ENCODE measurements at regions not wholly inside any gene's neighbourhood (a gene's known extent, or its start where the extent isn't known, plus 50 kb on each side); places are given as distances from the start of the nearest gene placed in this dataset.
"Not testable (repeated sequence)": the region's sequence is repeated elsewhere in the genome, so short reads cannot be mapped to it uniquely, and the experiment has no call there.

DNA sequence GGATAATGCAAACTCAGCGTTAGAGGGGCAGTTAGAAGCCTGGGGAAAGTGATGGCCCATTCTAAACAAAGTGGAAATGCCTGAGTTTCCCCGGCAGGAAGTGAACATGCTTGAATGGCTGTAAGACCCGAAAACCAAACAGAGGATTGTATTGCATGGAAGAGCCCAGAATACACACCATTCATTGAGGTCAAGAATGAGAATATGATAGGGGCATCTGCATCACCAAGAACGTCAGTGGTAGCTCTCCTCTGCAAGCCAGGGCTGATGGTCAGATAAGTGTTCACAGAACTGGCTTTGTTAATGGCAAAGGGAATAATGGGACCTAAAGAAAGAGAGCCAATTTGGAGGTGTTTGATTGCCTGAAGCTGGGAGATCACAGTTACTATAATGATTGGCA lies 663.4 kb downstream of the KHDRBS2 start:
- peak; percentile 19 for DNase-seq

DNA sequence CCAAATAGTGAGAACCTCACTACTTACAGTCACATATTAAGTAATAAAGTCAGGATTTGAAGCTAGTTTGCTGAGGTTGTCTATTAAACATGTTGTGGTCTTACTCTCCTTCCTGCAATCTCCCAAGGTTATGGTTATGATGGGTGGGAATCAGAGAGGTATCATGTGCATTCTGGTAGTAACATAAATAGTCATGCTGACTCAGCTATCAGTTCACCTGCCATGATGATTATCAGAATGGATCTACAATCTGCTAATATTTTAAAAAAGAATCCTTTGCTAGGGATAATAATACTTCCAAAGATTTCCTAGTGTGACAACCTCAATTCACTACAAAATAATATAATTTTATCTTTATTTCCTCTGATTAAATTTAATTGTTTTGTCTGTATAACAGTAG lies 671.9 kb downstream of the KHDRBS2 start:
- no peak for DNase-seq

DNA sequence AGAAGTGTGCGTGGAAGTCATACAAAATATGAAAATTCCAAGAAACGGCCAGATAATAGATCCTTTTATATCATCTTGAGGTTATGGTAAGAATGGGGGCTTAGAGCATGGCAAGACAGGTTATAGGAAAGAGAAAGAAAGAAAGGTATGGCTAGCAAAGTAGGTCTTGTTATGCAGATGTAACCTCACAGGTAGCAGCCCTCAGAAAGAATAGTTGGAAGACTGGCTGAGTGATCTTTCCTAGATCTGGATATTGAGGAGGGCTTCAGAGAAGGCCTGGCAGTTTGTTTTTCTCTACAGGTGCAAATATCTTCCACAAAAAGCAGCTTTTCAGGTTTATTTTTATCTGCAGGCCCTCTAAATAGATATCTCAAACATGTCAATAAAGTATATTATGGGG lies 679.5 kb downstream of the KHDRBS2 start:
- DNase-seq = no peak

DNA sequence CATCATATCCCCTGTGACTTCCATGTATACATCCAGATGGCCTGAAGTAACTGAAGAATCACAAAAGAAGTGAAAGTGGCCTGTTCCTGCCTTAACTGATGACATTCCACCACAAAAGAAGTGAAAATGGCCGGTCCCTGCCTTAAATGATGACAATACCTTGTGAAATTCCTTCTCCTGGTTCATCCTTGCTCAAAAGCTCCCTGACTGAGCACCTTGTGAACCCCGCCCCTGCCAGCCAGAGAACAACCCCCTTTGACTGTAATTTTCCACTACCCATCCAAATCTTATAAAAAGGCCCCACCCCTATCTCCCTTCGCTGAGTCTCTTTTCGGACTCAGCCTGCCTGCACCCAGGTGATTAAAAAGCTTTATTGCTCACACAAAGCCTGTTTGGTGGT lies 680.2 kb downstream of the KHDRBS2 start:
- DNase-seq = not testable (repeated sequence)

DNA sequence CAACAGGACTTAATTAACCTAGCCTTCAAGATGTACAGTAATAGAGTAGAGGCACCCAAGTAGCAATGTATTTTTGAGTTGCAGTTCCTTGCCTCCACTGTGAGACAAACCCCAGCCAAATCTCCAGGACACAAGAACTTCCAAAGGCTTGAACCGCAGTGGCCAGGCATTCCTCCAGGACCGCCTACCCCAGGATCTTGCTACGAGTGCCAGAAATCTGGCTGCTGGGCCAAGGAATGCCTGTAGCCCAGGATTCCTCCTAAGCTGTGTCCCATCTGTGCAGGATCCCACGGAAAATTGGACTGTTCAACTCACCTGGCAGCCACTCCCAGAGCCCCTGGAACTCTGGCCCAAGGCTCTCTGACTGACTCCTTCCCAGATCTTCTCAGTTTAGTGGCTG lies 683.9 kb downstream of the KHDRBS2 start:
- DNase-seq = not testable (repeated sequence)

DNA sequence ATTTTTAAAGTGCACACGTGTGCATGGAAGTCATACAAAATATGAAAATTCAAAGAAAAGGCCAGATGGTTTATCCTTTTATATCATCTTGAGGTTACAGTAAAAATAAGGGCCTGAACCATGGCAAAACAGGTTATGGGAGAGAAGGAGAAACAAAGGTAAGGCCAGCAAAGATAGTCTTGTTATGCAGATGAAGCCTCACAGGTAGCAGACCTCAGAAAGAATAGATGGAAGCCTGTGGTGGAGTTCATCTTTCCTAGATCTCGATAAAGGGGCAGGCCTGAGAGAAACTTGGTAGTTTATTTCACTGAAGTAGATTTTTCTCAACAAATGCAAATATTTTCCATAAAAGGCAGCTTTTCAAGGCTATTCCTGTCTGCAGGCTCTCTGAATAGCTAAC lies 693.8 kb downstream of the KHDRBS2 start:
- no peak for DNase-seq

DNA sequence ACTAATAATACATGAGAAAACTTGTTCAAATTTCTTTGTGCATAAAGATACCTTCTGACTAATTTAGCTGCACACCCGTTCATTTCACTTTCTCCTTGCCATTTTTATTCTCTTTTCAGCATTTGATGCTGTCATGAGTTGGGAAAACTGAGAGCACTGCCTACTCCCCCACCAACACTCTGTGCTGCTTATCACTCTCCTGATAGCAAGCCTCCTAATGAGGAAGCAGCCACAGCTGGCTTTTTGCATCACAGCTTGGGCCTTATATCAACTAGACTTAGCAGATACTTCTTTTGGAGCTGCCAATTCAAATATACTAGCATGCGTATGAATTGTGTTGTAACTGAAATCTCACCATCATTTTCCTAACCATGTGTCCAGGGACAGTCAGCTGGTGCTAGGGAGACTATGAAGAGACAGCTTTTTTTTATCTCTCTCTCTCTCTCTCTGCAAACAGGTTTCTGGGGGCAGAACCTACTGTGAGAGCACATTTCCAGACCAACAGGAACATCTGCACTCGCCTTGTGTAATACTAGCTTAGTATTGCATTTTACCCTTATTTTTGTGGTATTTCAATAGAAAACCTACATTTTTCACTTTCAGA lies 699.0 kb downstream of the KHDRBS2 start:
- no peak for DNase-seq

DNA sequence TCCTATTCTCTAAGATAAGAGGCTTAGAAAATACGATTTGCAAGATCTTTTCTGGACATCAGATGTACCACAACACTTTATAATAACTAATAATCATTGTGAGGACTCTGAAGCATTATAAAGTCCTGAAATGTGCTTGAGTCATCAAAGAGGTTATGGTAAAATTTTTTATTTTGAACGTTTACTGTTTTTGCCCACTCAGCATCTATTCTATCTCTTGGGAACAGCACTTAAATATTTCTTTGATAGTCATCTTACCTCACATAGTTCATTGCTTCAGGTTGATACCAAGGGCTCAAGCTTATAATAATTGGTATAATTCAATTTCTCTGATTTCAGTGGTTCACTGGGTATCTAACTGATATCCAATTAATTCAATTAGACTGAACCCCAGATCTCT lies 700.5 kb downstream of the KHDRBS2 start:
- DNase-seq = no peak

DNA sequence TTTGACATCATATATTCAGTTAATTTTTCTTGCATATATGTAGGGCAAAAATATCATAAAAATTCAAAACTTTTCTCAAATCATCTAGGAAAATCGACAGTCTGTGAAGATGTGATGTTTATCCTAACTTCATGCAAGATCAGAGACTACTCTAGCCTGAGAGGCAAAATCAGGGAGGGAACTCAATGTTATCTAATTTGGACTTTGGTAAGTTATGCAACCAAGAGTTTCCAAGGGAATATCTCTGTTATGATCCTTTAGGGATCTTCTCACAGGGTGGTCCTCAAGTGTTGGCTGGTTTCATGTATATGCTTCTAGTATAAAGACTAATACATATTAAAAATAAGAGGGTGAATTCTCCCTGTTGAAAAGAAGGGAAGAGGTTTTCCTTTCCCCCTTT lies 723.9 kb downstream of the KHDRBS2 start:
- no peak for DNase-seq

DNA sequence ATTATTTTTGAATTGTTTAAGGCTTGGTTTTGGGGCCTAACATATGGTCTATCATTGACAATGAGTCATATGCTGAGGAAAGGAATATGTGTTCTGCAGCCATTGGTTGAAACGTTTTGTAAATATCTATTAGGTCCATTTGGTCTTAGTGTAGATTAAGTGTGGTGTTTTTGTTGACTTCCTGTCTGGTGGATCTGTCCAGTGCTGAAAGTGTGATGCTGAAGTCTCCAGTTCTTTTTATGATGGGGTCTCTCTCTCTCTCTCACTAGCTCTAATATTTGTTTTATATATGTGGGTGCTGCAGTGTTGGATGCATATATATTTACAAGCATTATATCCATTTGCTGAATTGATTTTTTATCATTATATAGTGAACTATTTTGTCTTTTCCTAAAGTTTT lies 727.2 kb downstream of the KHDRBS2 start:
- DNase-seq = no peak

DNA sequence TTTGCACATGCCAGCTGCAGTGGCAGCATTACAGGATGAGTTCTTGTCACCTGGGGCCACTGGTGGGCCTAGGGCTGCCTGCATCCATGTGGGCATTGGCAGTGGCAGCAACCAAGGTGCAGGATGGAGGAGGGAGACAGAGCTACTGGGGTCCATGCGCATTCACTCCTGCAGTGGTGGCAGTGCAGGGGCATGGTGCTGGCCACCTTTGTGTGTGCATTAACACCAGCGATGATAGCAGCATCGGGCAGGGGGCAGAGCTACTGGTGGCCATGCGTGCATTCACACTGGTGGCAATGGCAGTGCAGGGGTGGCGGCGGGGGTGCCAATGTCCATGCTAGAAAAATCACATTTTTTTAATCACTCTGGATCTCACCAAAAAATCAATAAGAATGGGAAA lies 730.0 kb downstream of the KHDRBS2 start:
- DNase-seq = no peak

DNA sequence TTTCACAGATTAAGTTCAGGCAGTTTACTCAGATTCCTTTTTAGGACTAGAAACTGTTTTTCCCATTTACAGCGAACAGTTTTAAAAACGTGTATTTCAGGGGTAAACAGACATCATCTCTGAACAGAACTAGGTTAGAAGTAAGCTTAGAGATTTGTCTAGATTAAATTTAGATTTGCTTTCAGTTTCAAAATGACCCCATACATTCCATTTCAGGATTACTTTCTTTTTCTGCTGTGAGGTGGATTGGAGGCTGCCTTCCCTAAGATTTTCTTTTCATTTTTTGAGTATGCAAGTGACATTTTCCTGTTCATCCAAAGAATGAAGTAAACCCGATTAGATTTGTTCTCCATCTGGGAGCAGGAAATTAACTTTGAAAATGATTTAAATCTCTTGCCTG lies 747.2 kb downstream of the KHDRBS2 start:
- DNase-seq = no peak

DNA sequence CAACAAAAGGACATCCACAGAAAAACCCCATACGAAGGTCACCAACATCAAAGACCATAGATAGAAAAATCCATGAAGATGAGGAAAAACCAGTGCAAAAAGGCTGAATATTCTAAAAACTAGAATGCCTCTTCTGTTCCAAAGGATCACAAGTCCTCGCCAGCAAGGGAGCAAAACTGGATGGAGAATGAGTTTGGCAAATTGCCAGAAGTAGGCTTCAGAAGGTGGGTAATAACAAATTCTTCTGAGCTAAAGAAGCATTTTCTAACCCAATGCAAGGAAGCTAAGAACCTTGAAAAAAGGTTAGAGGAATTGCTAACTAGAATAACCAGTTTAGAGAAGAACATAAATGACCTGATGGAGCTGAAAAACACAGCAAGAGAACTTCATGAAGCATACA lies 753.3 kb downstream of the KHDRBS2 start:
- not testable (repeated sequence) for DNase-seq
